ENCODE measurements at regions not wholly inside any gene's neighbourhood (a gene's known extent, or its start where the extent isn't known, plus 50 kb on each side); places are given as distances from the start of the nearest gene placed in this dataset.

DNA sequence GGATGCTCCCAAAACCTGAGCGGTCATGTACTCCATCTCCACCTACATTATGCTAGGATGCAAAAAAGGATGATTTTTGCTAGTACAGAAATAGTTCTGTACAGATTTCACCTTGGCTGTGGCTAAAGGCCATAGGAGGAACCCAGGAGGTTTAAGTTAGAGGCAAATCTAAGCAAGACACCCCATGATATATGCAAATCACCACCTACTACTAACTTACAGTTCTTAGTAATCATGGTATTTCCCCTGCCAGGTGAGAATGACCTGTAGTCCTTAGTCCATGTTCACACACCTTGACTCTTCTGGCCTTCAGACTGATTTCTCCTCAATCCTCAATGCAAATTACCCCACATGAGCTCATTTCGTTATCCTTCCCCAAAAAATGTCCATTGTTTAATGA lies 154.2 kb downstream of the IMPG2 start:
- no peak overlapping the region for H3K4me3 ChIP-seq (ENCODE audit: low read depth, low read length)
- TF ChIP-seq, protein P1, sequence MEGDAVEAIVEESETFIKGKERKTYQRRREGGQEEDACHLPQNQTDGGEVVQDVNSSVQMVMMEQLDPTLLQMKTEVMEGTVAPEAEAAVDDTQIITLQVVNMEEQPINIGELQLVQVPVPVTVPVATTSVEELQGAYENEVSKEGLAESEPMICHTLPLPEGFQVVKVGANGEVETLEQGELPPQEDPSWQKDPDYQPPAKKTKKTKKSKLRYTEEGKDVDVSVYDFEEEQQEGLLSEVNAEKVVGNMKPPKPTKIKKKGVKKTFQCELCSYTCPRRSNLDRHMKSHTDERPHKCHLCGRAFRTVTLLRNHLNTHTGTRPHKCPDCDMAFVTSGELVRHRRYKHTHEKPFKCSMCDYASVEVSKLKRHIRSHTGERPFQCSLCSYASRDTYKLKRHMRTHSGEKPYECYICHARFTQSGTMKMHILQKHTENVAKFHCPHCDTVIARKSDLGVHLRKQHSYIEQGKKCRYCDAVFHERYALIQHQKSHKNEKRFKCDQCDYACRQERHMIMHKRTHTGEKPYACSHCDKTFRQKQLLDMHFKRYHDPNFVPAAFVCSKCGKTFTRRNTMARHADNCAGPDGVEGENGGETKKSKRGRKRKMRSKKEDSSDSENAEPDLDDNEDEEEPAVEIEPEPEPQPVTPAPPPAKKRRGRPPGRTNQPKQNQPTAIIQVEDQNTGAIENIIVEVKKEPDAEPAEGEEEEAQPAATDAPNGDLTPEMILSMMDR (IDR thresholded peaks at IDR 0.05; ENCODE audit: low read depth, low read length, missing control alignments) = no peak
- no peak for DNase-seq (ENCODE audit: low read depth)

- no peak overlapping the region for H3K4me3 ChIP-seq (ENCODE audit: low read depth, low read length)
- TF ChIP-seq, protein P1 (IDR thresholded peaks at IDR 0.05; ENCODE audit: low read depth, low read length, missing control alignments) = no peak
- no peak for DNase-seq (ENCODE audit: low read depth)
Observed at GRCh38 chr3:101163554-101163953, 156.8 kb downstream of the IMPG2 start.

DNA sequence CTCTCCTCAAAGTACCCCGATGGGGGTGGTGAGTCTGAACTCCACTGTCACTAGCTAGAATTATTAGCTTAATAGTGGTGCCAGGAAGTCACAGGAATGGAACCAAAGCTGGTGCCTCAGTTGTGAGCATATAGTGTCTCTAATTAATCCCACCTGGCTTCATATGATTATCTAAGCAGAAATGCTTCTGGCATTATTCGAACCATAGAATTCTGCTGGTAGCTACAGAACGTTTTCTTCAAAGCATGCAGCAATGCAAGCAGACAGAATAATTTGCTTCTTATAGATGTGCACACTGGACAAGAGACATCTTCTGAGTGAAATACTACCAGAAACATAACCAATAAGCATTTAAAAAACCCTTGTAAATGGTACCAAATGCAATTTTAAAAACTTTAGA lies 160.9 kb downstream of the IMPG2 start:
- no peak overlapping the region for H3K4me3 ChIP-seq (ENCODE audit: low read depth, low read length)
- no peak for DNase-seq (ENCODE audit: low read depth)
- TF ChIP-seq, protein P1 (IDR thresholded peaks at IDR 0.05; ENCODE audit: low read depth, low read length, missing control alignments) = no peak

GRCh38 chr3:101158374-101158773 lies 162.0 kb downstream of the IMPG2 start:
- TF ChIP-seq, protein P1 (IDR thresholded peaks at IDR 0.05; ENCODE audit: low read depth, low read length, missing control alignments) = no peak
- no peak overlapping the region for H3K4me3 ChIP-seq (ENCODE audit: low read depth, low read length)
- DNase-seq (ENCODE audit: low read depth) = no peak

DNA sequence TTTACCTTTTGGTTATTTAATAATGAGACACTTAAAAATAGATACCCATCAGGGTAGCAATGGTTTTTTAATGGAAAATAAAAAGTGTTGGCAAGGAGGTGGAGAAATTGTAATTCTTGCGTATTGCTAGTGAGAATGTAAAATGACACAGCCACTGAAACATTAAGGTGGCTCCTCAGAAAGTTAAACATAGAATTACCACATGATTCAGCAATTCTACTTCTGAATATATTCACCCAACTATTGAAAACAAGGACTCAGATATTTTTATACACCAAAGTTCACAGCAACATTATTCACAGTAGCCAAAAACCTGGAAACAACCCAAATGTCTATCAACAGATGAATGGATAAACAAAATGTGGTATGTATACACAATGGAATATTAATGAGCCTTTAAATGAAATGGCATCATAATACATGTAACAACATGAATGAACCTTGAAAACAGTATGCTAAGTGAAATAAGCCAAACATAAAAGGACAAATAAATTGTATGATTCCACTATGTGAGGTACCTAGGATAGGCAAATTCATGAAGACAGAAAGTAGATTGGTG lies 163.5 kb downstream of the IMPG2 start:
- no peak overlapping the region for H3K4me3 ChIP-seq (ENCODE audit: low read depth, low read length)
- TF ChIP-seq, protein P1 (IDR thresholded peaks at IDR 0.05; ENCODE audit: low read depth, low read length, missing control alignments) = no peak
- DNase-seq (ENCODE audit: low read depth) = no peak

GRCh38 chr3:101155825-101156224 lies 162.6 kb upstream of the ABI3BP start:
- TF ChIP-seq, protein P1 (IDR thresholded peaks at IDR 0.05; ENCODE audit: low read depth, low read length, missing control alignments) = no peak
- H3K4me3 ChIP-seq (ENCODE audit: low read depth, low read length) = no peak overlapping the region
- no peak for DNase-seq (ENCODE audit: low read depth)

DNA sequence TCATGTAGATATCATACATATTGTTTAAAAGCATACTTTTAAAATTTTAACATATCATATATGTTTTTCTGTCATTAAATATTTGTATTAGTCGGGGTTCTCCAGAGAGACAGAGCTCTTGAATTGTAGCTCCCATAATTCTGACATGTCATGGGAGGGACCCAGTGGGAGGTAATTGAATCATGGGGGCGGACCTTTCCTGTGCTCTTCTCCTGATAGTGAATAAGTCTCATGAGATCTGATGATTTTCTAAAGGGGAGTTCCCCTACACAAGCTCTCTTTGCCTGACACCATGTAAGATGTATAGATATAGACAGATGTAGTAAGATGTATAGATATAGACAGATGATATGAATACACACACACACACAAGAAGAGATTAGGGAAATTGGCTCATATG lies 161.2 kb upstream of the ABI3BP start:
- DNase-seq (ENCODE audit: low read depth) = no peak
- no peak overlapping the region for H3K4me3 ChIP-seq (ENCODE audit: low read depth, low read length)
- TF ChIP-seq, protein P1 (IDR thresholded peaks at IDR 0.05; ENCODE audit: low read depth, low read length, missing control alignments) = no peak
